HCT116 (cell line): ENCODE measurements at regions not wholly inside any gene's neighbourhood (a gene's known extent, or its start where the extent isn't known, plus 50 kb on each side); places are given as distances from the start of the nearest gene placed in this dataset.

Source experiments
- ATAC-seq: fragments of 200-7000 bp; cut with Tn5 transposase; 2 replicates; pipeline ENCODE4 v1.9.1; 2020; ENCODE audit warnings: mild to moderate bottlenecking, moderate library complexity
- BruUV-seq: library from RNA; stranded (reverse); fragments of 400-500 nt; replicated peaks from 2 replicates; lab custom pipeline; 2021; lab: Mats Ljungman, UMichigan
- CTCF ChIA-PET: fragments of 300-600 bp; sonication (Branson Sonifier 250); formaldehyde crosslinking; loops from one replicate; lab custom pipeline; 2021; ENCODE audit warnings: antibody characterized with exemption; lab: Charles Lee
- POLR2A ChIA-PET: fragments of 300-600, 350-600 bp; sonication (Branson Sonifier 250); formaldehyde crosslinking; loops from one replicate; lab custom pipeline; 2021; ENCODE audit warnings: antibody characterized with exemption; lab: Charles Lee
- RAD21 ChIA-PET, 2 experiments: fragments of 300-600 bp; sonication (Branson Sonifier 250); formaldehyde crosslinking; loops; one replicate each; lab custom pipeline; 2023; ENCODE audit warnings: low total read pairs in 2 of 2; ENCODE audit not compliant: uncharacterized antibody in 2 of 2, unreplicated experiment in 2 of 2, low non-redundant PET in 1 of 2; lab: Charles Lee
- DNase-seq: peaks from one replicate; pipeline ENCODE4 v3.0.0-alpha.2; 2010; ENCODE audit warnings: low read depth, low spot score
- H2AFZ ChIP-seq: fragments of 200-600 bp; shearing (Covaris generic), sonication (generic); 2 replicates; pipeline ENCODE4 v1.6.1; 2017; ENCODE audit warnings: low read depth, mixed run types, mixed read lengths, antibody characterized with exemption, low read length; ENCODE audit not compliant: poor library complexity, severe bottlenecking
- H3K27ac ChIP-seq: 2 replicates; pipeline ENCODE4 v1.5.1; 2012; ENCODE audit warnings: low read depth, low read length
- H3K27me3 ChIP-seq: fragments of 200-600 bp; sonication (generic); 2 replicates; pipeline ENCODE4 v1.6.1; 2016; ENCODE audit warnings: mixed run types, low read length, mixed read lengths; ENCODE audit not compliant: insufficient read depth
- H3K36me3 ChIP-seq, 2 experiments: fragments of 200-500 bp in 1 of 2; fragments of 200-600 bp in 1 of 2; sonication (Bioruptor generic) in 1 of 2; sonication (generic) in 1 of 2; 2 replicates each; pipeline versions ENCODE4 v1.5.1 to v1.6.1; 2014 to 2016; ENCODE audit warnings: low read length in 2 of 2, inconsistent platforms in 1 of 2, mixed read lengths in 1 of 2, mixed run types in 1 of 2; ENCODE audit not compliant: insufficient read depth in 2 of 2, control insufficient read depth in 1 of 2
- H3K4me1 ChIP-seq, 2 experiments: fragments of 200-600 bp in 1 of 2; sonication (generic) in 1 of 2; 2 replicates each; pipeline versions ENCODE4 v1.5.1 to v1.6.1; 2012 to 2017; ENCODE audit warnings: low read length in 2 of 2, inconsistent platforms in 1 of 2, mild to moderate bottlenecking in 1 of 2, mixed read lengths in 1 of 2, mixed run types in 1 of 2, moderate library complexity in 1 of 2; ENCODE audit not compliant: insufficient read depth in 2 of 2, control insufficient read depth in 1 of 2
- H3K4me2 ChIP-seq: fragments of 200-600 bp; sonication (generic); 2 replicates; pipeline ENCODE4 v1.6.1; 2017; ENCODE audit warnings: mixed run types, low read length, mixed read lengths
- H3K4me3 ChIP-seq, 2 experiments: fragments of 200-600 bp in 1 of 2; sonication (generic) in 1 of 2; replicated peaks in 1 of 2; 2 replicates each; pipeline ENCODE4 v1.5.1; 2011 to 2016; ENCODE audit warnings: low read length in 2 of 2, control low read depth in 1 of 2, low read depth in 1 of 2, mild to moderate bottlenecking in 1 of 2, mixed read lengths in 1 of 2, mixed run types in 1 of 2
- H3K79me2 ChIP-seq: fragments of 200-600 bp; sonication (generic); 2 replicates; pipeline ENCODE4 v1.6.1; 2017; ENCODE audit warnings: mild to moderate bottlenecking, mixed run types, low read length, moderate library complexity, mixed read lengths; ENCODE audit not compliant: insufficient read depth
- H3K9ac ChIP-seq: fragments of 200-600 bp; sonication (generic); 2 replicates; pipeline ENCODE4 v1.6.1; 2016; ENCODE audit warnings: low read length, mixed read lengths
- H3K9me2 ChIP-seq: fragments of 200-600 bp; sonication (generic), shearing (Covaris generic); 2 replicates; pipeline ENCODE4 v1.6.1; 2017; ENCODE audit warnings: mixed run types, mild to moderate bottlenecking, moderate library complexity; ENCODE audit not compliant: insufficient read depth
- H3K9me3 ChIP-seq, 2 experiments: fragments of 200-500 bp in 1 of 2; fragments of 200-600 bp in 1 of 2; sonication (Bioruptor generic) in 1 of 2; sonication (generic) in 1 of 2; 2 replicates each; pipeline ENCODE4 v1.6.1; 2014 to 2017; ENCODE audit warnings: low read length in 2 of 2, mixed read lengths in 2 of 2, inconsistent platforms in 1 of 2, low read depth in 1 of 2, mild to moderate bottlenecking in 1 of 2, mixed run types in 1 of 2, moderate library complexity in 1 of 2; ENCODE audit not compliant: control insufficient read depth in 1 of 2, insufficient read depth in 1 of 2
- H4K20me1 ChIP-seq: fragments of 200-600 bp; sonication (generic), shearing (Covaris generic); 2 replicates; pipeline ENCODE4 v1.6.1; 2017; ENCODE audit warnings: mixed run types, mild to moderate bottlenecking, moderate library complexity; ENCODE audit not compliant: insufficient read depth
- CTCF ChIP-seq, 3 experiments: fragments of 200-600 bp in 1 of 3; sonication (generic) in 1 of 3; IDR thresholded peaks in 2 of 3; conservative IDR thresholded peaks in 1 of 3; 2 replicates each; pipeline ENCODE4 v1.5.1; 2012 to 2017; ENCODE audit warnings: low read depth in 2 of 3, low read length in 2 of 3, antibody characterized with exemption in 1 of 3, borderline replicate concordance in 1 of 3, control low read depth in 1 of 3, mild to moderate bottlenecking in 1 of 3, mixed read lengths in 1 of 3, mixed run types in 1 of 3, moderate library complexity in 1 of 3; ENCODE audit not compliant: insufficient read depth in 1 of 3
- EZH2phosphoT487 ChIP-seq: fragments of 200-600 bp; IDR thresholded peaks from 2 replicates; pipeline ENCODE4 v1.6.1; 2018; ENCODE audit warnings: antibody characterized with exemption, borderline replicate concordance
- FOSL1 ChIP-seq: IDR thresholded peaks from 2 replicates; pipeline ENCODE4 v1.6.1; 2012; ENCODE audit warnings: low read depth
- SP1 ChIP-seq: IDR thresholded peaks from 2 replicates; pipeline ENCODE4 v1.6.1; 2012; ENCODE audit warnings: low read depth
- TCF7L2 ChIP-seq: IDR thresholded peaks from 2 replicates; pipeline ENCODE4 v1.7.0; 2011; ENCODE audit warnings: borderline replicate concordance, inconsistent platforms; ENCODE audit not compliant: insufficient read depth, insufficient read length; ENCODE audit errors: extremely low read depth
- ZBTB33 ChIP-seq: IDR thresholded peaks from 2 replicates; pipeline ENCODE4 v1.6.1; 2011; ENCODE audit warnings: mild to moderate bottlenecking, low read length, moderate library complexity; ENCODE audit not compliant: insufficient replicate concordance; ENCODE audit errors: extremely low read depth
- ZFX ChIP-seq: fragments of 450-650 bp; IDR thresholded peaks from 2 replicates; pipeline ENCODE4 v1.6.1; 2017
- ZNF274 ChIP-seq: fragments of 200-500 bp; sonication (Bioruptor generic); IDR thresholded peaks from 2 replicates; pipeline ENCODE4 v1.6.1; 2014; ENCODE audit warnings: mild to moderate bottlenecking, low read depth, low read length, inconsistent platforms
- intact Hi-C: fragments of 100-400 bp; cut with micrococcal nuclease; formaldehyde crosslinking; loops from 2 replicates; pipeline ENCODE4 v1.10.0; 2022

GRCh38 chr3:154664714-154665113 is 234.7 kb upstream of the GPR149 start:
- no TSS peak for BruUV-seq
- no peak overlapping the region for H3K4me3 ChIP-seq
- H3K27me3 ChIP-seq = no peaks in the 10 kb centered on the region
- no peaks in the 10 kb centered on the region for H3K9me3 ChIP-seq
- H3K27ac ChIP-seq = no peak overlapping the region
- TF ChIP-seq FOSL1 (no peak), ZBTB33 (no peak), TCF7L2 (no peak), ZFX (no peak), ZNF274 (no peak), EZH2phosphoT487 (no peak), SP1 (no peak), CTCF (IDR thresholded peaks at IDR 0.05 in 2 of 3, conservative IDR thresholded peaks at IDR 0.05 in 1 of 3; ENCODE audit: borderline replicate concordance in 1 of 3, insufficient read depth in 1 of 3, low read depth in 2 of 3, low read length in 2 of 3) (no peak)
- TF ChIP-seq, all 23 proteins: peak for 0
- intact Hi-C loops = no loop called here
- H3K4me1 ChIP-seq = no peaks in the 10 kb centered on the region
- H3K4me2 ChIP-seq = no peak overlapping the region
- RAD21 ChIA-PET = no interaction called here
- H3K79me2 ChIP-seq = no peaks in the 10 kb centered on the region
- H2AFZ ChIP-seq = no peak overlapping the region
- no peaks in the 10 kb centered on the region for H3K9me2 ChIP-seq
- CTCF ChIA-PET = no interaction called here
- H3K36me3 ChIP-seq = no peaks in the 10 kb centered on the region
- POLR2A ChIA-PET = no interaction called here
- no peaks in the 10 kb centered on the region for H4K20me1 ChIP-seq
- H3K9ac ChIP-seq = no peak overlapping the region
- DNase-seq (no peak), ATAC-seq (no peak)
